AG09319 (cell line): ENCODE measurements at regions not wholly inside any gene's neighbourhood (a gene's known extent, or its start where the extent isn't known, plus 50 kb on each side); places are given as distances from the start of the nearest gene placed in this dataset.

Experiments
- DNase-seq: peaks from one replicate; pipeline ENCODE4 v3.0.0-alpha.2; 2010; ENCODE audit warnings: low read depth; ENCODE audit errors: extremely low read depth
- TF ChIP-seq, protein P1 (sequence below): IDR thresholded peaks from 2 replicates; pipeline ENCODE4 v1.5.1; 2011; ENCODE audit warnings: low read depth, mild to moderate bottlenecking, inconsistent platforms, low read length, moderate library complexity

- peak; percentile 27 for DNase-seq
- TF ChIP-seq, protein P1, sequence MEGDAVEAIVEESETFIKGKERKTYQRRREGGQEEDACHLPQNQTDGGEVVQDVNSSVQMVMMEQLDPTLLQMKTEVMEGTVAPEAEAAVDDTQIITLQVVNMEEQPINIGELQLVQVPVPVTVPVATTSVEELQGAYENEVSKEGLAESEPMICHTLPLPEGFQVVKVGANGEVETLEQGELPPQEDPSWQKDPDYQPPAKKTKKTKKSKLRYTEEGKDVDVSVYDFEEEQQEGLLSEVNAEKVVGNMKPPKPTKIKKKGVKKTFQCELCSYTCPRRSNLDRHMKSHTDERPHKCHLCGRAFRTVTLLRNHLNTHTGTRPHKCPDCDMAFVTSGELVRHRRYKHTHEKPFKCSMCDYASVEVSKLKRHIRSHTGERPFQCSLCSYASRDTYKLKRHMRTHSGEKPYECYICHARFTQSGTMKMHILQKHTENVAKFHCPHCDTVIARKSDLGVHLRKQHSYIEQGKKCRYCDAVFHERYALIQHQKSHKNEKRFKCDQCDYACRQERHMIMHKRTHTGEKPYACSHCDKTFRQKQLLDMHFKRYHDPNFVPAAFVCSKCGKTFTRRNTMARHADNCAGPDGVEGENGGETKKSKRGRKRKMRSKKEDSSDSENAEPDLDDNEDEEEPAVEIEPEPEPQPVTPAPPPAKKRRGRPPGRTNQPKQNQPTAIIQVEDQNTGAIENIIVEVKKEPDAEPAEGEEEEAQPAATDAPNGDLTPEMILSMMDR = no peak
Measured at GRCh38 chr11:76266286-76267100, 60.2 kb upstream of the WNT11 start.

DNA sequence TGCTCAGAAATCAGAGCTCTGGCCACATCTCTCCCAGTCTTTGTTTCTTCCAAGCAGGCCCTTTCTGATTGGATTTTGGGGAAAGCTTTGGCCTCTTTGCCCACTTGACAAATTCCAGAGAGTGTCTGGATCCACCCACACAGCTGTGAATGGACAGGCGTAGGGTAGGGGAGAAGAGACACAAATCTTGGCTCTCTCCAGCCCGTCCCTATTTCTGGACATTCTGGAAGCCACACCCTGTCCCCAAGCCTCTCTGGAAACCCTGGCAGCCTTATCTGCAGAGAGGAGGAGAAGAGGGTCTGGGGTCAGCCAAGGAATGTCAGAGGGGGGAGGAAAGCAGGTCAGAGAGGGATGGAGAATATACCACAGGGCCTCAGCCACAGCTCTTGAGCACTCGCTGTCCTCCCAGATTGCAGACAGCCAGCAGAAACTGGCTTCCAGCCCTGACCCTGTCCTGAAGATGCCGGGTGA lies 59.5 kb upstream of the WNT11 start:
- TF ChIP-seq, protein P1 = no peak
- no peak for DNase-seq

- no peak for DNase-seq
- TF ChIP-seq, protein P1 = no peak
Measured at GRCh38 chr11:76263657-76264056, 57.4 kb upstream of the WNT11 start.

GRCh38 chr11:76263166-76263565 lies 56.9 kb upstream of the WNT11 start:
- DNase-seq = no peak
- TF ChIP-seq, protein P1 = no peak

- TF ChIP-seq, protein P1 = no peak
- no peak for DNase-seq
Measured at GRCh38 chr11:76260296-76260925, 54.1 kb upstream of the WNT11 start.

GRCh38 chr11:76259299-76259908 lies 53.1 kb upstream of the WNT11 start:
- TF ChIP-seq, protein P1 = no peak
- no peak for DNase-seq
